Stomach (tissue), 8 donors: ENCODE measurements at regions not wholly inside any gene's neighbourhood (a gene's known extent, or its start where the extent isn't known, plus 50 kb on each side); places are given as distances from the start of the nearest gene placed in this dataset.

Experiments used
- DNase-seq, 2 donors: peaks; one replicate each; pipeline versions ENCODE4 v3.0.0 to v3.0.0-alpha.2; 2013 to 2019
- H3K27ac ChIP-seq, 5 donors: fragments of 200-600 bp in 4 of 5; sonication (generic) in 4 of 5; one replicate each; pipeline ENCODE4 v1.5.1; 2013 to 2019; ENCODE audit warnings: mild to moderate bottlenecking in 1 of 5, moderate library complexity in 1 of 5
- H3K27me3 ChIP-seq, 3 donors: fragments of 200-600 bp; sonication (generic); one replicate each; pipeline ENCODE4 v1.5.1; 2017 to 2019; ENCODE audit warnings: mixed run types in 1 of 3
- H3K36me3 ChIP-seq, 4 donors: fragments of 200-600 bp; sonication (generic); 1 replicate in 3 of 4; 2 replicates in 1 of 4; pipeline ENCODE4 v1.5.1; 2016 to 2019
- H3K4me1 ChIP-seq, 4 donors: fragments of 200-600 bp; sonication (generic); one replicate each; pipeline ENCODE4 v1.5.1; 2016 to 2019
- H3K4me3 ChIP-seq, 4 donors: fragments of 200-600 bp; sonication (generic) in 3 of 4; one replicate each; pipeline ENCODE4 v1.5.1; 2016 to 2019; ENCODE audit warnings: mild to moderate bottlenecking in 1 of 4
- H3K9me3 ChIP-seq, 4 donors: fragments of 200-600 bp; sonication (generic); one replicate each; pipeline ENCODE4 v1.5.1; 2016 to 2019
- EP300 ChIP-seq: sonication (generic); formaldehyde crosslinking; IDR thresholded peaks from one replicate; pipeline ENCODE4 v1.6.1; 2017; ENCODE audit warnings: antibody characterized with exemption
- POLR2A ChIP-seq, 4 donors: fragments of 450-650 bp; IDR thresholded peaks; one replicate each; pipeline ENCODE4 v1.6.1; 2016; ENCODE audit warnings: antibody characterized with exemption in 4 of 4, control low read depth in 2 of 4, mild to moderate bottlenecking in 1 of 4, moderate library complexity in 1 of 4
- POLR2AphosphoS5 ChIP-seq, 3 donors: sonication (generic); formaldehyde crosslinking; IDR thresholded peaks; one replicate each; pipeline ENCODE4 v1.6.1; 2016; ENCODE audit warnings: antibody characterized with exemption in 3 of 3
- WGBS, 5 donors: extraction: QIAGEN DNeasy Blood & Tissue Kit in 3 of 5; methylation state at CpG; one replicate each; pipeline versions ENCODE4 v1.1.5 to v1.1.7; 2013 to 2018; 5-methylcytosine and 5-hydroxymethylcytosine counted together
- intact Hi-C: fragments of 100-400 bp; cut with DNase I; formaldehyde crosslinking; loops from one replicate; pipeline ENCODE4 v1.15.1; 2023; ENCODE audit warnings: low total_unique reads
- TF ChIP-seq, protein P1 (sequence below), 7 experiments: fragments of 450-650 bp in 4 of 7; fragments of 200-600 bp in 3 of 7; sonication (generic) in 3 of 7; IDR thresholded peaks; one replicate each; pipeline ENCODE4 v1.5.1; 2016 to 2019; ENCODE audit warnings: antibody characterized with exemption in 7 of 7, control low read depth in 2 of 7, mild to moderate bottlenecking in 1 of 7
- donor health status: healthy with polysubstance abuse.
- donor health status: Bipolar disorder and iron deficiency.
- donor health status: healthy.

DNA sequence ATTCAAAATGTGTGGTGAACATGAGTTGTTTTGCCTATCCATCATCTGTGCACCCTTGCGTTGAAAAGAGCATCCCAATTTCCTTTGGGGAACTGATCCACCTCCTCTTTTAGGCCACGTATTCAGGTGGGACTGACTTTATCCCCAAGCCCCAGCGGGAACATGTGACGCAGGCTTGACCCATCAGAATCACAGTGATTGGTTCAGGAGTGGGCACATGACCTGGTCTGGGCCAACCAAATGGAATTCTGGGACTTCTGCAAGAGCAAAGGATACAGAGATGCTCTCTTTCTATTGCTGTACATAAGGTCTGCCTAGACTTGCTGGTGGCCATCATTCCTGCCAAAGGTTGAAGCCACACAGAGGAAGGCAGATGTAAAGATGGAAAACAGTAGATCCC is 158.9 kb downstream of the IRX5 start:
- no peak for DNase-seq
- 88 to 96% (median 92%) methylated on average over 4 of the region's 4 CpGs for WGBS, 5 donors
- Histone ChIP-seq H3K27me3 (peaks cover 0 to 9% (median 0%) of the 10 kb centered on the region in 3 donors), H3K9me3 (peaks cover 0 to 9% (median 0%) of the 10 kb centered on the region in 4 donors), H3K36me3 (no peaks in the 10 kb centered on the region), H3K27ac (no peak overlapping the region), H3K4me3 (no peak overlapping the region), H3K4me1 (no peaks in the 10 kb centered on the region)
- TF ChIP-seq EP300 (no peak), POLR2AphosphoS5 (IDR thresholded peaks at IDR 0.05) (no peak), POLR2A (IDR thresholded peaks at IDR 0.05) (no peak)
- TF ChIP-seq, protein P1, sequence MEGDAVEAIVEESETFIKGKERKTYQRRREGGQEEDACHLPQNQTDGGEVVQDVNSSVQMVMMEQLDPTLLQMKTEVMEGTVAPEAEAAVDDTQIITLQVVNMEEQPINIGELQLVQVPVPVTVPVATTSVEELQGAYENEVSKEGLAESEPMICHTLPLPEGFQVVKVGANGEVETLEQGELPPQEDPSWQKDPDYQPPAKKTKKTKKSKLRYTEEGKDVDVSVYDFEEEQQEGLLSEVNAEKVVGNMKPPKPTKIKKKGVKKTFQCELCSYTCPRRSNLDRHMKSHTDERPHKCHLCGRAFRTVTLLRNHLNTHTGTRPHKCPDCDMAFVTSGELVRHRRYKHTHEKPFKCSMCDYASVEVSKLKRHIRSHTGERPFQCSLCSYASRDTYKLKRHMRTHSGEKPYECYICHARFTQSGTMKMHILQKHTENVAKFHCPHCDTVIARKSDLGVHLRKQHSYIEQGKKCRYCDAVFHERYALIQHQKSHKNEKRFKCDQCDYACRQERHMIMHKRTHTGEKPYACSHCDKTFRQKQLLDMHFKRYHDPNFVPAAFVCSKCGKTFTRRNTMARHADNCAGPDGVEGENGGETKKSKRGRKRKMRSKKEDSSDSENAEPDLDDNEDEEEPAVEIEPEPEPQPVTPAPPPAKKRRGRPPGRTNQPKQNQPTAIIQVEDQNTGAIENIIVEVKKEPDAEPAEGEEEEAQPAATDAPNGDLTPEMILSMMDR (IDR thresholded peaks at IDR 0.05), result no peak
- intact Hi-C loops, result no loop called here

DNA sequence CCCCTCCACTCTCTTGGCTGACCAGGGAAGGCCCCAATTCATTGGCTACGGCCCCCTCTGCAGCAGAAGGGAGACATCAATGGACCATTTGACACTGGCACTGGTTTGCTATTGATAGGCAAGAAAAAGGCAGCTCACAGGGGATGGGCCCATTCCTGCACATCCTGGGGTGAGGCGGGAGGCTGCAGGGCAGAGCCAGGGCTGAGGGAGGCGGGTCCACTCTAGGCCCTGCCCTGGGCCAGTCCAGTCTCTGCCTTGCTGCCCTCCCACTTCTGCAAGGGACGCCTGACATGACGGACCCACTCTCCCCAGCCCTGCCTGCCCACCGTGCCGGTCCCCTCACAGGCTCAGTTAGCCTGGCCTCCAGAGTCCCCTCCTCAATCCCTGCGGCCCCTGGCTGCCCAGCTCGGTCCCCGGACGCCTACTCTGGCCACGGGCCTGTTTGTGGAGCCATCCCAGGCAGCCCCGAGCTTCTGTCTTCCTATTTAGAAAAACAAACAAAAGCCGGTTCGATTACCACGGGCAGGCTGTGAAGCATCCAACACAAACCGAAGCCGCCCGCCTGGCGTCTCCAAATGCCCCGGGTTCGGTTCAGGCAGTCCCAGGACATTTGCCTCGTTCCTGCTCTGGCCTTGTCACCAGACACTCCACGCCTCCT is 160.7 kb downstream of the IRX5 start:
- intact Hi-C loops, result no loop called here
- no peak overlapping the region for H3K4me3 ChIP-seq
- no peak for DNase-seq
- no peaks in the 10 kb centered on the region for H3K4me1 ChIP-seq
- H3K9me3 ChIP-seq, result peaks cover 0 to 9% (median 0%) of the 10 kb centered on the region in 4 donors
- peaks cover 0 to 9% (median 0%) of the 10 kb centered on the region in 3 donors for H3K27me3 ChIP-seq
- no peak overlapping the region for H3K27ac ChIP-seq
- WGBS, 5 donors, result 61 to 71% (median 65%) methylated on average over 21 to 24 of the region's 24 CpGs
- no peaks in the 10 kb centered on the region for H3K36me3 ChIP-seq
- TF ChIP-seq EP300 (no peak), POLR2AphosphoS5 (IDR thresholded peaks at IDR 0.05) (no peak), POLR2A (IDR thresholded peaks at IDR 0.05) (no peak)
- TF ChIP-seq, protein P1 (IDR thresholded peaks at IDR 0.05), result no peak

DNA sequence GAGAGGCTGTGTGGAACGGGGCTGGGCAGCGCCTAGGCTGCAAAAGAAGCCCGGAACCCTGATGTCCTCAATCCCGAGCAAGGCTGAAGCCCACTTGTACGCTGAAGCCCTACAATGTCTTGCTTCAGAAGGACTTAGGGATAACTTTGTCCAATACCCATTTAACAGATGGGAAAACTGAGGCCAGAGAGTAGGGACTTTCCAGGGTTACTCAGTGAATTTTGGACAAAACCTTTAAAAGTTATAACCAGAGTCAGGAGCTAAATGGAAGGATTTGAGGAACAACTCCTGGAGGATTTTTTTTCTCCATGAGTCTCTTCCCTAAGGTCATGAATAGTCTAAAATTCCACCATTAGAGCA is 161.2 kb downstream of the IRX5 start:
- TF ChIP-seq POLR2AphosphoS5 (IDR thresholded peaks at IDR 0.05), result no peak
- no peak for TF ChIP-seq EP300
- TF ChIP-seq, protein P1 (IDR thresholded peaks at IDR 0.05), result no peak
- TF ChIP-seq POLR2A (IDR thresholded peaks at IDR 0.05), result no peak
- DNase-seq, result no peak
- Histone ChIP-seq H3K27ac (no peak overlapping the region), H3K4me3 (no peak overlapping the region), H3K4me1 (no peaks in the 10 kb centered on the region), H3K36me3 (no peaks in the 10 kb centered on the region), H3K27me3 (peaks cover 0 to 9% (median 0%) of the 10 kb centered on the region in 3 donors), H3K9me3 (peaks cover 0 to 9% (median 0%) of the 10 kb centered on the region in 4 donors)
- 88 to 96% (median 90%) methylated on average over 5 of the region's 5 CpGs for WGBS, 5 donors
- intact Hi-C loops, result no loop called here

DNA sequence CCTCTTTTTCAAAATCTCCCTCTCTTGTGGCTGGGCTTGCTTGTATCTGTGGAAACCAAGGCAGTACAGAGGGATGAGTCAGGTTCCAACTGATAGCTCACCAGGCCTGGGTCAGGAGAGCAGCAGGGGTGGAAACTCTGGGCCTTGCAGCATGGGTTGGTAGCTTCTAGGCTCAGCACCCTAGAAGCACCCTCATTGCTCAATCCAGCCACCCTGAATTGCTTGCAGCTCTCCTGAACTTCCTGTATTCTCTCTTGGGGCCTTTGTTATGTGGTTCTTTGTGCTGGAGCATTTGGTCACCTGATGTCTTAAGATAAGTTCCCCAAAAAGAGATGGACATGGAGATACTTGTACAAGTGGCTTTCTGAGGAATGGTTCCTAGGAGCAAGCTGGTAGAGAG is 169.4 kb downstream of the IRX5 start:
- H3K4me3 ChIP-seq, result no peak overlapping the region
- no peaks in the 10 kb centered on the region for H3K36me3 ChIP-seq
- H3K4me1 ChIP-seq, result peaks cover 0 to 4% (median 0%) of the 10 kb centered on the region in 4 donors
- no peak for DNase-seq
- peaks cover 3 to 14% (median 7%) of the 10 kb centered on the region in 4 donors for H3K9me3 ChIP-seq
- no peak overlapping the region for H3K27ac ChIP-seq
- no peak for TF ChIP-seq POLR2AphosphoS5 (IDR thresholded peaks at IDR 0.05)
- TF ChIP-seq, protein P1 (IDR thresholded peaks at IDR 0.05), result no peak
- TF ChIP-seq POLR2A (IDR thresholded peaks at IDR 0.05), result no peak
- TF ChIP-seq EP300, result no peak
- intact Hi-C loops, result no loop called here
- peaks cover 0 to 7% (median 0%) of the 10 kb centered on the region in 3 donors for H3K27me3 ChIP-seq
